Smooth muscle cell (in vitro differentiated cells): ENCODE measurements at regions not wholly inside any gene's neighbourhood (a gene's known extent, or its start where the extent isn't known, plus 50 kb on each side); places are given as distances from the start of the nearest gene placed in this dataset.

Experiments used
- DNase-seq: peaks from one replicate; lab custom pipeline; 2025; ENCODE audit not compliant: unreplicated experiment; lab: John Stamatoyannopoulos, UW
- H2AFZ ChIP-seq: fragments of 200-600 bp; sonication (generic); 2 replicates; pipeline ENCODE4 v1.6.0; 2016; ENCODE audit warnings: antibody characterized with exemption, low read depth, mild to moderate bottlenecking
- H3F3A ChIP-seq: fragments of 200-600 bp; sonication (generic); 2 replicates; pipeline ENCODE4 v1.6.0; 2017; ENCODE audit warnings: antibody characterized with exemption, low read depth
- H3K27ac ChIP-seq: fragments of 200-600 bp; sonication (generic); 2 replicates; pipeline ENCODE4 v1.5.1; 2016; ENCODE audit warnings: low read depth, mild to moderate bottlenecking
- H3K27me3 ChIP-seq: fragments of 200-600 bp; sonication (generic); 2 replicates; pipeline ENCODE4 v1.6.1; 2016; ENCODE audit warnings: low read depth, mild to moderate bottlenecking
- H3K36me3 ChIP-seq: fragments of 200-600 bp; sonication (generic); 2 replicates; pipeline ENCODE4 v1.5.1; 2016; ENCODE audit warnings: low read depth
- H3K4me1 ChIP-seq: fragments of 200-600 bp; sonication (generic); 2 replicates; pipeline ENCODE4 v1.5.1; 2016; ENCODE audit warnings: low read depth
- H3K4me2 ChIP-seq: fragments of 200-600 bp; sonication (generic); 2 replicates; pipeline ENCODE4 v1.6.0; 2016; ENCODE audit warnings: mild to moderate bottlenecking
- H3K4me3 ChIP-seq: fragments of 200-600 bp; sonication (generic); 2 replicates; pipeline ENCODE4 v1.5.1; 2016; ENCODE audit warnings: mild to moderate bottlenecking
- H3K79me2 ChIP-seq: fragments of 200-600 bp; sonication (generic); 2 replicates; pipeline ENCODE4 v1.6.0; 2016; ENCODE audit warnings: low read depth, mild to moderate bottlenecking
- H3K9ac ChIP-seq: fragments of 200-600 bp; sonication (generic); 2 replicates; pipeline ENCODE4 v1.6.0; 2016; ENCODE audit warnings: low read depth
- H3K9me3 ChIP-seq: fragments of 200-600 bp; sonication (generic); replicated peaks from 2 replicates; pipeline ENCODE4 v1.5.1; 2016; ENCODE audit warnings: low read depth
- H4K20me1 ChIP-seq: fragments of 200-600 bp; sonication (generic); 2 replicates; pipeline ENCODE4 v1.6.0; 2016; ENCODE audit warnings: low read depth
- WGBS: methylation state at CpG from one replicate; pipeline ENCODE4 v1.1.7; 2016; ENCODE audit warnings: low lambda C conversion rate; 5-methylcytosine and 5-hydroxymethylcytosine counted together
- TF ChIP-seq, protein P1 (sequence below): fragments of 200-600 bp; sonication (generic); IDR thresholded peaks from 2 replicates; pipeline ENCODE4 v1.5.1; 2017; ENCODE audit warnings: borderline replicate concordance, mild to moderate bottlenecking, antibody characterized with exemption; ENCODE audit not compliant: insufficient read depth, poor library complexity, severe bottlenecking

GRCh38 chr3:36615861-36616260 lies 148.5 kb downstream of the DCLK3 start:
- no peaks in the 10 kb centered on the region for H3K79me2 ChIP-seq
- no peaks in the 10 kb centered on the region for H3K9me3 ChIP-seq
- no peaks in the 10 kb centered on the region for H3K4me1 ChIP-seq
- no peaks in the 10 kb centered on the region for H4K20me1 ChIP-seq
- TF ChIP-seq, protein P1, sequence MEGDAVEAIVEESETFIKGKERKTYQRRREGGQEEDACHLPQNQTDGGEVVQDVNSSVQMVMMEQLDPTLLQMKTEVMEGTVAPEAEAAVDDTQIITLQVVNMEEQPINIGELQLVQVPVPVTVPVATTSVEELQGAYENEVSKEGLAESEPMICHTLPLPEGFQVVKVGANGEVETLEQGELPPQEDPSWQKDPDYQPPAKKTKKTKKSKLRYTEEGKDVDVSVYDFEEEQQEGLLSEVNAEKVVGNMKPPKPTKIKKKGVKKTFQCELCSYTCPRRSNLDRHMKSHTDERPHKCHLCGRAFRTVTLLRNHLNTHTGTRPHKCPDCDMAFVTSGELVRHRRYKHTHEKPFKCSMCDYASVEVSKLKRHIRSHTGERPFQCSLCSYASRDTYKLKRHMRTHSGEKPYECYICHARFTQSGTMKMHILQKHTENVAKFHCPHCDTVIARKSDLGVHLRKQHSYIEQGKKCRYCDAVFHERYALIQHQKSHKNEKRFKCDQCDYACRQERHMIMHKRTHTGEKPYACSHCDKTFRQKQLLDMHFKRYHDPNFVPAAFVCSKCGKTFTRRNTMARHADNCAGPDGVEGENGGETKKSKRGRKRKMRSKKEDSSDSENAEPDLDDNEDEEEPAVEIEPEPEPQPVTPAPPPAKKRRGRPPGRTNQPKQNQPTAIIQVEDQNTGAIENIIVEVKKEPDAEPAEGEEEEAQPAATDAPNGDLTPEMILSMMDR, result no peak
- H3F3A ChIP-seq, result no peaks in the 10 kb centered on the region
- DNase-seq, result no peak
- no peak overlapping the region for H2AFZ ChIP-seq
- no peak overlapping the region for H3K9ac ChIP-seq
- no peak overlapping the region for H3K4me3 ChIP-seq
- H3K27ac ChIP-seq, result no peak overlapping the region
- no peak overlapping the region for H3K4me2 ChIP-seq
- peaks cover 69% of the 10 kb centered on the region for H3K27me3 ChIP-seq
- H3K36me3 ChIP-seq, result no peaks in the 10 kb centered on the region

- no peak overlapping the region for H3K4me2 ChIP-seq
- no peak overlapping the region for H3K27ac ChIP-seq
- no peaks in the 10 kb centered on the region for H3K4me1 ChIP-seq
- H3K9ac ChIP-seq, result no peak overlapping the region
- H3K36me3 ChIP-seq, result no peaks in the 10 kb centered on the region
- no peaks in the 10 kb centered on the region for H3K9me3 ChIP-seq
- H3K4me3 ChIP-seq, result no peak overlapping the region
- 27% methylated on average over 4 of the region's 4 CpGs for WGBS
- DNase-seq, result no peak
- H3F3A ChIP-seq, result no peaks in the 10 kb centered on the region
- H3K79me2 ChIP-seq, result no peaks in the 10 kb centered on the region
- no peaks in the 10 kb centered on the region for H4K20me1 ChIP-seq
- H3K27me3 ChIP-seq, result peaks cover 49% of the 10 kb centered on the region
- no peak overlapping the region for H2AFZ ChIP-seq
- TF ChIP-seq, protein P1, result no peak
Observed at GRCh38 chr3:36606871-36607765, 157.2 kb downstream of the DCLK3 start.

- H3K9me3 ChIP-seq, result no peaks in the 10 kb centered on the region
- TF ChIP-seq, protein P1, result no peak
- no peak overlapping the region for H2AFZ ChIP-seq
- no peaks in the 10 kb centered on the region for H3F3A ChIP-seq
- WGBS, result 67% methylated on average over 3 of the region's 3 CpGs
- no peak overlapping the region for H3K4me2 ChIP-seq
- no peaks in the 10 kb centered on the region for H3K4me1 ChIP-seq
- H3K36me3 ChIP-seq, result no peaks in the 10 kb centered on the region
- no peak overlapping the region for H3K27ac ChIP-seq
- no peaks in the 10 kb centered on the region for H3K79me2 ChIP-seq
- H3K9ac ChIP-seq, result no peak overlapping the region
- peaks cover 61% of the 10 kb centered on the region for H3K27me3 ChIP-seq
- no peak overlapping the region for H3K4me3 ChIP-seq
- DNase-seq, result no peak
- H4K20me1 ChIP-seq, result no peaks in the 10 kb centered on the region
Observed at GRCh38 chr3:36603423-36603822, 160.9 kb downstream of the DCLK3 start.

DNA sequence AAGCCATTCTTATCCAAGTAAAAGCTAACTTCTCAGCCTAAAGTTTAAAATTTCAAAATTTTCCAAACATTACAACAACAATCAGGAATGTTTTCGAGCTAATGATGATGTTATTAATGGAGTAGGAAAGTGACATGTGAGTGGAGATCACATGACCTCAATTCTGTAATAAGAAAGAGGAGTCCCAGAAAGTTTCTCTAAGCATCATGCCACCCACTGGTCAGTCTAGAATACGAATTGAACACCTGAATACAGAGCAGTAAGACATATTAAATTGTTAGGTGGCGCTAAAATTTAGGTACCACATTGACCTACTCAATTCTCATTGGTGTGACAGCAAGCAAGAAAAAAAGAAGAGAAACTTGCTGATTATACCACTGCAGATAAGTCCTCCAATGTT lies 163.9 kb downstream of the DCLK3 start:
- no peaks in the 10 kb centered on the region for H4K20me1 ChIP-seq
- DNase-seq, result no peak
- TF ChIP-seq, protein P1, result no peak
- no peak overlapping the region for H3K4me3 ChIP-seq
- no peak overlapping the region for H2AFZ ChIP-seq
- H3F3A ChIP-seq, result no peaks in the 10 kb centered on the region
- H3K4me1 ChIP-seq, result no peaks in the 10 kb centered on the region
- no peaks in the 10 kb centered on the region for H3K36me3 ChIP-seq
- peaks cover 57% of the 10 kb centered on the region for H3K27me3 ChIP-seq
- no peak overlapping the region for H3K27ac ChIP-seq
- no peaks in the 10 kb centered on the region for H3K79me2 ChIP-seq
- 78% methylated on average over 3 of the region's 3 CpGs for WGBS
- H3K9me3 ChIP-seq, result no peaks in the 10 kb centered on the region
- no peak overlapping the region for H3K4me2 ChIP-seq
- H3K9ac ChIP-seq, result no peak overlapping the region
